Activated naive CD8-positive, alpha-beta T cell treated with anti-CD3 and anti-CD28 coated beads, Interleukin-2, amount 50 U/mL, for 16 hours (primary cell): ENCODE measurements at regions not wholly inside any gene's neighbourhood (a gene's known extent, or its start where the extent isn't known, plus 50 kb on each side); places are given as distances from the start of the nearest gene placed in this dataset.

Source experiments
- DNase-seq: peaks from one replicate; pipeline ENCODE4 v3.0.0-alpha.2; 2020; ENCODE audit warnings: low read depth, low spot score

DNA sequence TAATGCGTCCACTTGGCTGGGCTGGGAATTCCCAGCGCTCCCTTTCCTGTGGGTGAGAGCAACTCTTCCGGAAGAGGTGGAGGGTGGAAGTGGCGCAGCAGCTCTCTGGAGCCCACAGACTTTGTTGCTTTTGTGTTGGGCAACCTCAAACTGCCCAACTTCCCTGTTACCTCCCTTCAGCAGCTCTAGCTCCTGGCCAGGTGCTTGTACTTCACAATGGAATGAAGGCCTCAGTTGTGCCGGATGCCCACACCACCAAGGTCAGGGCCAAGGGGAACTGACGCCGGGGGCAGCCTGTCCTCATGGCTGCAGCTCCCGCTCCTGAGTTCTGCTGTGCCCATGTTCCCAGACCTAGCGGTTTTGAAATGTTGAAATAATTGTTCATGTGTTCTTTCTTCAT, 322.9 kb downstream of the GALR1 start:
- DNase-seq, result no peak

DNA sequence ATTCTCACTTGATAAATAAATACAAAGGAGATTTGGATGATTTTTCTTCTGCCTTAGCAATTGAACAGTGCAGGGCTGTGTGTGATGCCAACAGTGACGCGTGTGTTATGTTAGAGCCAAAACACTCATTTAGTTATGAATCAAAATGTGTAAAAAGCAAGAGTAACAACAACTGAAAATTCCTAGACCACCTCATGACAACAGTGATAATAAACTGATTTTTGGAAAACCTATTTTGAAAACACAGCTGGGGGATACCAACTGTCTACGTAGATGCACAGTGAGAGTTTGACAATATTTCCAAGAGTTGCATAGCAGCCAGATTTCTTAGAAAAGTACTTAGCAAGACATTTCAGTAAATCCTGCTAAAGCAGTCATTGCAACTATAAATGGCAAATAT, 323.9 kb downstream of the GALR1 start:
- no peak for DNase-seq

DNA sequence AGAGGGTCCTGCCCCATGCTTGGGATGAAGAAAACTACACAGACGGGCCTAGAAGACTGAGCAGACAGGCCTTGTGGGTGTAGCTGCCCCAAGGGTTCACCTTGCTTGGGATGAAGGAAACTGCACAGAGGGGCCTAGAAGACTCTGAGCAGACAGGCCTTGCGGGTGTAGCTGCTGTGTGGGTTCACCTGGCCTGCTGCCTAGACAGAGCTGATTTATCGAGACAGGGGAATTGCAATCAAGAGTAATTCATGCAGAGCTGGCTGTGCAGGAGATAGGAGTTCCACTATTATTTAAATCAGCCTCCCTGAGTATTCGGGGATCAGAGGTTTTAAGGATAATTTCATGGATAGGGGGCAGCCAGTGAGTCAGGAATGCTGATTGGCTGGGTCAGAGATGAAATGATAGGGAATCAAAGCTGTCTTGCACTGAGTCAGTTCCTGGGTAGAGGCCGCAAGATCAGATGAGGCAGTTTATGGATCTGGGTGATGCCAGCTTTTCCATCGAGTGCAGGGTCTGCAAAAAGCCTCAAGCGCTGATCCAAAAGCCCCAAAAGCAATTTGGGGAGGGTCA, 341.4 kb downstream of the GALR1 start:
- DNase-seq, result no peak

DNA sequence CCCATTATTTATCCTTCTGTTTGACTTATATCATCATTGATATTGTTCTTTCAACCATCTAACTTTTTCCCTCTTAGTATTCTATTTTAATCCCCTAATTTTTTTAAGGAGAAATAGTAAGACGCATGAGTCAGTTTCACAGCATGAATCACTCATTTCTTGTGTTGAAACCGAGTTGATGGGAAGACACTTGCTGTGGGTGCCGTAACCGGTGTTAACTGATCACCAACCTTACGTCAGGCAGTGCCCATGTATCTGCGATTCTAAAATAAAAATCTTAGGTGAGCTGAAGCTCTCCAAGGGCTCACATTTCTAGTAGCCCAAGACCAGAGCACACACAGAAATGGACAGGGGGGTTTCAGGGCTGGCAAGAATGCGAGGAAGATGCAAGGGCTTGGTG, 348.1 kb downstream of the GALR1 start:
- DNase-seq, result no peak

DNA sequence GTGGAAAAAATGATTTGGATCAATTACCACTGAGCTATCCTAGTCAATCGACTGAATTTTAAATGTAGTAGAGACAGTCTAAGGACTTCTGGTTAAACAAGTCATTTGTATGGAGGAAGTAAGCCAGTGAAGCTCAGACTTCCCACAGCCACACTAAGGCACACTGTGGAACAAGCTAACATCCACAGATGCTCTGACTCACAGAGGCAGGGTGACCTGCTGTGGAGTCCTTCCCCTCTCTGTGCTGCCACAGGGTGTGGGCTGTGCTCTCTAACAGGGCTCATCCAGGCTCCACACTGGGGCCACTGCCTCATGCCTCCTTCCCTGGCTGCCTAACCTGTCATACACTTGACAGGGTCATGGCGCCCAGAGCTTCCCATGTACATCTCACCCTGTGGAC, 351.0 kb downstream of the GALR1 start:
- no peak for DNase-seq

DNA sequence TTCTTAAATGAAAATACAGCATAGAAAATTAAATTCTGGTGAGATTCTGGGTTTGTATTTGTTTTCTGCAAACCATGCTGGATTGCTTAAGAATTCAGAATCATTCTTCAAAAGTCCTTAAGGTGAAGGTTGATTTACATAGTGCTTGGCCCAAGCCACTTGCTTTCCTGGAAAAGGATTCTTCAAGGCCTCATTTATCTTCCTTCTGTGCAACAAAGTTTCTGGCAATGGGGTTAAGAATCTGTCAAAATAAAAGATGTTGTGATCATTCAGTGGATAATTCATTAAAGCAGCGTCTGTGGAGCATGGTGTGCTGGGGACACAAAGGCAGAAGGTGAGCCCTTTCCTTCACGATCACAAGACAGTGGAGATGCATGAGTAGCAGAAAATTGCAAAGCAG, 351.9 kb downstream of the GALR1 start:
- DNase-seq, result no peak

DNA sequence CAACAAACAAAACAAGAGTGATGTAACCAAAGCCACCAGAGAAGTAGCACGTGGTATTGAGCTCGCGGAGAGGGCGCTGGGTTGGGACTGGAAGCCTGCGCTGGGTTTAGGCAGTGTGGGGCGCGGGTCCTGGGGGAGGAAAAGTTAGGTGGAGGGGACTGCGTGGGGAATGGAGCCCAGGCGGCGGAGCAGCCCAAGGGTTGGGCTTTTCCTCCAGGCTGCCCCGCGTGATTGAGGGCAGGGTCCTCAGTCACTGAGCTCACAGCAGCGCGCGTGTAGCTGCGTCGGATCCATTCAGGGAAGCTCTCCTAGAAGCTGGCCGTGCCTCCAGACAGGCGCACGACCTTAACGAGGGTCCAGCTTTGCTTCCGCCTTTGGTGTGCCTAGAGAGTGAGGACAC, 357.4 kb downstream of the GALR1 start:
- DNase-seq, result no peak

DNA sequence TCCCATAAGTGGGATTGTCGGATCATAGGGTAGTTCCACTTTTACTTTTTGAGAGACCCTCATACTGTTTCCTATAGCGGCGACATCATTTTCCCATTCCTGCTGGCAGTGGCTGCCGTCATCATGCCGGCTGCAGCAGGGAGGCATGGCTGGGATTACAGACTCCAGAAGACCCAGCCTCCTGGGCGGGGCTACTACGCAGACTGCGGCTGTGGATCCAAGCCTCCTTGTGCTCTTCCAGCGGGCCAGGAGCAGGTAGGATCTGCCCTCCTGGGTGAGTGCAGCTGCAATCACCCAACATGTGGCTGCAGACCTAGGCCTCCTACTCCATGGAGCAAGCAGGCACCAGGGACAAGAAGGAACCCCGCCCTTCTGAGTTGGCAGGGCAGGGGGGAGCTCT, 359.2 kb downstream of the GALR1 start:
- no peak for DNase-seq

DNA sequence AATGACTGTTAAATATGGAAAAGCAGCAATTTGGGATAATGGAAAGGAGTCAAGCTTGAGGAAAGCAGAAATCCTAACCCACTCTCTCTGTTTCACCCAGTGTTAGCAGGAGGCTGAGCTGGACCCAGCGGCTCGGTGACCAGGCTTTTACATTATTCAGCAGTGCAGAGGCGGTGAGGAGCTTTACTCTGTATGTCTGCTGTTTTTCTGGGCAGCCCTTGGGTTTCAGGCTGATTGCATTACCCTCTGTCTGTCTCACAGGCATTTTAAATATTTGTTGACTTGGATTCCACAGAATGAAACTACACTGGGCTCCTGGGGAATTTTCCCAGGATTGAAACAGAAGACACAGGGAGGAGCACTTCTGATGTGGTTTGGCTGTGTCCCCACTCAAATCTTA, 368.0 kb downstream of the GALR1 start:
- no peak for DNase-seq

DNA sequence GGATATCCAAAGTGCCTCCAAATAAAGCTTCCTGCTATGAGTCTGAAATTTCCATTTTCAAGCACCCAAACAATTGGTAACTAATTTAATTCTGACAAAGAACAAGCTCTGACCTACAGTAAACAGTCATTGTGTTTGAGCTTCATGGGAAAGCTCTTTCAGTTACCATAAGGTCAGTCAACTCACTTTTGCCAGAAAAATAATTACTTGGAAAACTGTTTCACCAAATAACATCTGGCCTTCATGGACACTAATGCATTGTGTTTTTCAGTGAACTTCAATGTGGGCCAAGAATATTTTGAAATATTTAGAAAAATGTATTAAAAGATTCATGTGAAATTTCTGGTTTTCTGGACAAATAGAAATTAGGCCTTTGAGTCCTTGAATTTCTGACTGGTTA, 369.9 kb downstream of the GALR1 start:
- DNase-seq, result no peak

DNA sequence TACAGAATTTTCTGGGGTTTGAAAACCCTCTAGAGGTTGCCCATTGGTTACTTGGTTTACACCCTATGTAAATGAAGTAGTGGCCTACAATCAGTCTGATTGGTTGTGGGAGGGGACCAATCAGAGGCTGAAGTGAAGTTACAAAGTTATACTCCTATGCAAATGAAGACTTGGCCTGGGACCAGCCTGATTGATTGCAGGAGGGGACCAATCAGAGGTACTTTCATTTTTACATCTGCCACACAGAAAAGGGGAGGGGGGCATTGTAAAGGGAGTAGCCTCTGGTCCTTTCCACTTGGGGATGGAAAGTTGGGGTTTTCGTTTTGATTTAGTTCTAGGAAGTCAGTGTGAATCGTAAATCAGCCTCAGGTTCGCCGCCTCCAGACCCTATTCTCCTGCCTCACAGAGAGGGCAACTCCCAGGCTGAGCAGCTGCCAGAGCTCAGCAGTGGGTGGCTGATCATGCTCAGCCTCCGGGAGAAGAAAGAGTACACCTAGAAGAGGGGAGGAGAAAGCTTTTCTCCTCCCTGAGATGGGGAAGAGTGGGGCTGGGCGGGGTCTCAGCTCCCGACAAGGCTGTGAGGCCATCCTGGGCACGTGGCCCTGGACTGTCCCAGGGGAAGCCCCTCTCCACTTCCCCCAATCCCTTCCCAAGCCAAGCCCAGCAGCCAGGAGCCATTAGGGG, 372.5 kb downstream of the GALR1 start:
- no peak for DNase-seq

DNA sequence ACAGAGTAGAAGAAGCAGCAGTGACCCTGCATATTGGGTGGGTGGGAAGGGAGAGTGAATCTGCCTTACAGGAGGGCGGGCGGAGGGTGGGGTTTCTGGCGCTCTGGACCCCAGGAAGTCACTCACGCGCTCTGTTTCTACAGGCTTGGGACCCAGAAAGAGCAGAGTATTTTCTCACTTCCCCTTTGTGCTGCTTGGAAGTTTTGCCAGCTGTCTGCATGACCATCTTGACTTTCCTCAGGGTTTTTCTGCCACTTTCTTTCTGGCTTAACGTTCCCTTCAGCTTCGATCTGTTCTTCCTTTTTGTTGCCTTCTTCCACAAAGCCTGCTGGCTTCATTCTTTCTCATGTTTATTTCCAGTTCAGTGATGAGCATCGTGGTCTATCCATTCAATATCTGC, 383.1 kb downstream of the GALR1 start:
- no peak for DNase-seq

DNA sequence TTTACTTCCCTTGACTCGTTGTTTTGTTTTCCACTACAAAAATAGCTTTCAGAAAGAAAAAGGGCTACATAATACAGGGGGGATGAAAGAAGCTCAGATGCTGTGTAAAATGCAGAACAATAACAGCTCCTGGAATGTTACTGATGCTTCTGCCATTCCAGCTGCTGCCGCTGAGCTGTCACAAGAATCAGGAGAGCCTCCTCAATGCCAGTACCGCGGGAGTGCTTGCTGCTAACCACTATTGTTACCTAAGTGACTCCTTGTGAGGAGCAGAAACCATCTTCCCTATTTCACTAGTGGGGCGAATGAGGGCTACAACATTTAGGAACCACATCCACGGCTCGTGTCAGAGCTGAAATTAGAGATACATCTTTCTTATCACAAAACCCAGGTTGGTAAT, 384.8 kb downstream of the GALR1 start:
- DNase-seq, result no peak

DNA sequence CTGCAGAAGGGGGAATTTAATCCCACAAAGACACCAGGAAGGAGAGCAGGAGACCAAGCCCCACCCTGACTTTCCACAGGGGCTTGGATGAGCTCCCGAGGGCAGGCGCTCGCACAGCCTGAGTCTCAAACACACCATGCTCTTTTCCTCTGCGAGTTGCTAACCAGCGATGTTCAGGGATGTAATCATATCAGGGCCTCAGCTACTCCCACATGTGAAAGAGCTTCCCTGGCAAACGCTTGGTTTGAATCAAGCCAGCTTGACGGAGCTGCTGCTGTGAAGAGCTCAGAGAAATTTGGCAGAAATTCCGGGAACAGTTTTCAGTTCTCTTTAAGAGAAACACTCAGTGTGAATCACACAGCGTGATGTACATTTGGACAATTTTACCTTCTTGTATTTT, 385.8 kb downstream of the GALR1 start:
- no peak for DNase-seq

DNA sequence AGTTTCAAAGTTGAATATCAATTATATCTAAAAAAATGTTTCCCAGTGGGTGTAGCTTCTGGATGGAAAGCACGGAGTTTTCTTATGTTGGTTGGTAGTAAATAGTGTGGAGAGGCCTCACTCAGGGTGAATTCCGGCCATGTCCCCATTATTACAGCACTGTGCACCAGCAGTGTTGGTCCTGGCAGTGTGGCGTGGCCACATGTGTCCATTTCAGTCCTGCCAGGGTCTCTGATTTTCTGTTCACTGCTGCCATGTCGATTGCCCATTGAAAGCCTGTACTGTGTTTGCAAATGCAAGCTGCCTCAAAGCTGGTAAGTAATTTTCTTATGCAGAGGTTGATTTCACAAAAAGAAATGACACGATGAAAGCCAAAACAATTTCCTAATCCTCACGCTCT, 386.2 kb downstream of the GALR1 start:
- DNase-seq, result no peak

DNA sequence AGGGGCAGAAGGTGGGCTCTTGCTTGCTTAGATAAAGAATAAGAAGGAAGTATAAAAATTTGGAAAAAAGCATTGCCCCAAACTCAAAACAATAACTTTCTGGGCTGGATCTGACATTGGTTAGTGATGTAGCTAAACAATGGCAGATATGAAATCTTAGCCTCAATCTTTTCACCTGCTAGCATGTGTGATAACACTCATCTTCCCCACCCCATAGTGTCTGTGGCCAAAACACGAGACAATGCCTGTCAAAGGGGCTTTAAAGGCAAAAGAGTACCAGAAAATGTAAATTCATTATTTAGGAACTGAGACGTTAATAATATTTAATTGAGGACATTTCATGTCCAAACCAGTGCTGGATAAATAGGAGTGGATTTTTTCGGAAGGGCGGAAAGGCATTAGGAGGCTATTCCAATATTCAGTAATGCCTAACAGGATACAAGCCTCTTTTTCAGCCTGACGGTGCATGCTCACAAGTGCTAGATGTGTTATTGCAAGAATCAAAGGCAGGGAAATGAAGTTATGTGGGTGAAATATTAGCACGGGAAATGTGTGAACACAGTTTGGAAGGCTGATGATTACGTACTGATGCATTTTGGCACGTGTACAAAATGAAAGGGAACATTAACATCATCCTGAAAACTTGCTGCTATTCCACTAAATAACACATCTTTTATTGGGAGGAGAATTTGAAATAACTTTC, 395.7 kb downstream of the GALR1 start:
- no peak for DNase-seq

DNA sequence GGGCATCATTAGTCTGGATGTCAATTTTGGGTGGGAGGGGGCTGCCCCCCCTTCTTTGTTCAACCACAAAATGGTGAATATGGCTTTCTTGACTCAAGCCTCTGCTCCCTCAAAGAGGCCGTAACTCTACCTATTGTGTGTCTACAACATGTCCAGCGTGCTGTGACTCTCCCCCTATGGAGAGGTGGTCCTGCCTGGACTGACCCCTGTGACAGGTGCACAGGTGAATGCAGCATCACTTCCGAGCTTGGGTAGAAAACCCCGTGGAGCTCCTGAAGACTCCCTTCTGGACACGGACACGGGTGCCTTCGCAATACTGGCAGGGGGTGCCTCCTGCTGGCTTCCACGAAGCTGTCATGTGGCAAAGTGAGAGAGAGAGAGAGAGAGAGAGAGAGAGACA, 397.8 kb downstream of the GALR1 start:
- DNase-seq, result no peak

DNA sequence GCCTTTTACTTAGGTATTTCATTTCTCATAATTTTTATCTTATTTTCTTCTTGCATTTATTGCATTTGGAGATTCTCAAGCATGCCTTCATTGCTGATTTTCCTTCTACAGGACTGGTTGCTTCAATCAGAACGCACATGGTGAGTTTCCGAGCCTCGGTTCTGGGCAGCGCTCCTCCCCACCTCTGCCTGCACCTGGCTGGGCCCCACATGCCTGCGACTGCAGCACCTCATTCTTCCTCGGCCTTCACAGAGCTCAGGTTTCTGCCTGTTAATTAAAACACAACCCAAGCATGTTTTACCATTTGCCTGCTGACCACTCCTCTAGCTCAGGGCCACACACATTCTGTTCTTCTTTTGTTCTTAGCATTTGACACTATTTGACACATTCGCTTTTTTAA, 398.8 kb downstream of the GALR1 start:
- no peak for DNase-seq

DNA sequence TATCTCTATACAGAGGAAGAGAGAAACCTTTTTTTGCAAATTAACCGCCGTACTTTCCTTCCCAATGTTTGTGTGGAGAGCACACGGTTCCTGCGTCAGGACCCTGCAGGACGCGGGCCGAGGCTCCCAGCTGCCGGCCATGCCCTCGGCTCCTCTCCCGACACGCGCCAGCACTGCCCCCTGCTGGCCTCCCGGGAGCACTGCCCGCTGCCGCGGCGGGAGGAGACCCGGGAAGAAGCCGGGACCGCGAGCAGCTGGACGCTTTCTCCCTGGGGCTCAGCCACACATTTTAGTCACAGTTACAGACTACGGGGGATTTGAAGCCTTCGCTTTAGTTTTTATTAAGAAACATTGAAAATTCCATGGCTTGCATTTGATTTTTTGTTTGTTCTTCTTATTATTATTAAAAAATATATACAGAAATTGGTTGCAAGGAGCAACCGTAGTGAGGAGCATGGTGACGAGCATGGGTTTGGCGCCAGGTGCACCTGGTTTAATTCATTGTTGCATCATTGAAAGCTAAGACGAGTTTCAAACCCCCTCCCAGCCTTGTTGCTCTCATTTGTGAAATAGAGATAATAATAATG, 401.2 kb downstream of the GALR1 start:
- no peak for DNase-seq

DNA sequence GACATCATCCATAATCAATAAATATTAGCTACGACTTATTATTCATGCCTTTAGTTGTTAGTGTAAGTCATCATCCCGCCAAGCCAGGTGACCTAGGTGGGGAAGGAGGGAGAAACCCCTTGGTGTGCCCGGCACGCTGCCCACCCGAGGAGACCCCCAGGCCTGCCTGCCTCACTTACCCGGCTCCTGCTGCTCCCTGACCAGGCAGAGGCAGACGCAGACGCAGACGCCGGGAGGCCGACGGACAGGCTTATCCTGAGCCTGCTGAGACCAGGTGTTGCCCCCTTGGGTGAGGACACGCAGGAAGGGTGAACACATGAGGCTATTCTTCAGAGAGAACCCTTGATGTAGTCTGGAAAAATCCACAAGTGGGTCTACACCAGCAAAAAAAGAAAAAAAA, 401.8 kb downstream of the GALR1 start:
- no peak for DNase-seq

DNA sequence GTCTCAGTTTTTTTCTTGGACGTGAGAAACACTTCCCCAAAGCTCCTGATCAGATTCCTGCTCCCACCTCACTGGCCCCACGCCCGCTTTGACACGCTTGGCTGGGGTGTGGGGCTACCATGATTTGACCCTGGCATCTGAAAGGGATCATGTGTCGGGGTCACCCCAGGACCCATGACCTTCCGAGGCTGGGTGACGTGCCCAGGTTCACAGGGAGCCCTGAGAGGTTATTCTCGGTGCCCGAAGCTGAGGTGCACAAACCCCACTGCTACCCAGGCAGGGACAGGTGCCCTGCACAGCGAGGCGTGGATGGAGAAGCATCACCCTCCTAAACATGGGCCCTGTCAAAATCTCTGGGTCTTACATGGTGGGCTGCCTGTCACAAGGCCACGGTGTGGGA, 404.1 kb downstream of the GALR1 start:
- DNase-seq, result no peak

DNA sequence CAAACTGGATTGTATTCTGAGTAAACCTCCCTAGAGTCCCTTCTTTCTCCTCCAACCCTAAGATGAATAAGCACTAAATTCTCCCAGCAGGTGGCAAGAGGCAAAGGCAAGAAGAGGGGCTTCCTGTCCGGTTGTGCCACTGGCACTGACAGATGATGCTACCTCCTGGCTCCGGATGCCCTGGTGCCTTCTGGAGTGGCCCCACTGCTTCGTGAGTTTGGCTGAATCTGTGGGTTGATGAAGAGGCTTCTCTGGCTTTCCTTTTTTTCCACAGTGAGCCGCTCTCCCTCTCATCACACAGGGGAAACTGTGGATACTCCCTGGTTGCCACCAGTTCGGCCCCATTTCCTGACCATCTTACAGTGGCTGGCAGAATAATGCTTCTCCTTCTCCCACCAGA, 404.7 kb downstream of the GALR1 start:
- DNase-seq, result no peak
